Uterus (tissue), 3 donors: ENCODE measurements at regions not wholly inside any gene's neighbourhood (a gene's known extent, or its start where the extent isn't known, plus 50 kb on each side); places are given as distances from the start of the nearest gene placed in this dataset.
"Not testable (repeated sequence)": the region's sequence is repeated elsewhere in the genome, so short reads cannot be mapped to it uniquely, and the experiment has no call there.

Source experiments
- DNase-seq, 2 donors: peaks; one replicate each; pipeline ENCODE4 v3.0.0-alpha.2; 2019 to 2020
- H3K27ac ChIP-seq, 2 donors: fragments of 200-600 bp; sonication (generic); 1 replicate in 1 of 2; 2 replicates in 1 of 2; pipeline ENCODE4 v1.5.1; 2016 to 2018
- H3K27me3 ChIP-seq, 2 donors: fragments of 200-600 bp; sonication (generic); one replicate each; pipeline ENCODE4 v1.5.1; 2018 to 2019; ENCODE audit warnings: control low read depth in 1 of 2
- H3K36me3 ChIP-seq, 2 donors: fragments of 200-600 bp; sonication (generic); one replicate each; pipeline ENCODE4 v1.5.1; 2019; ENCODE audit warnings: control low read depth in 1 of 2
- H3K4me1 ChIP-seq, 2 donors: fragments of 200-600 bp; sonication (generic); one replicate each; pipeline ENCODE4 v1.5.1; 2018 to 2019; ENCODE audit warnings: control low read depth in 1 of 2
- H3K4me3 ChIP-seq, 2 donors: fragments of 200-600 bp; sonication (generic); 1 replicate in 1 of 2; 2 replicates in 1 of 2; pipeline ENCODE4 v1.5.1; 2018 to 2019; ENCODE audit warnings: mild to moderate bottlenecking in 1 of 2
- H3K9me3 ChIP-seq, 2 donors: fragments of 200-600 bp; sonication (generic); one replicate each; pipeline ENCODE4 v1.5.1; 2019; ENCODE audit warnings: control low read depth in 1 of 2
- CTCF ChIP-seq, 4 experiments: fragments of 200-600 bp in 2 of 4; fragments of 450-650 bp in 2 of 4; sonication (generic) in 2 of 4; IDR thresholded peaks; one replicate each; pipeline ENCODE4 v1.5.1; 2016 to 2019; ENCODE audit warnings: antibody characterized with exemption in 4 of 4, mild to moderate bottlenecking in 2 of 4, moderate library complexity in 1 of 4
- POLR2A ChIP-seq, 2 donors: fragments of 450-650 bp; IDR thresholded peaks; one replicate each; pipeline ENCODE4 v1.6.1; 2016; ENCODE audit warnings: antibody characterized with exemption in 2 of 2, mild to moderate bottlenecking in 1 of 2, moderate library complexity in 1 of 2
- intact Hi-C: fragments of 100-400 bp; cut with DNase I; formaldehyde crosslinking; loops from one replicate; pipeline ENCODE4 v1.15.1; 2023; ENCODE audit warnings: low total_unique reads
- donor health status: DM: yes; HTN: yes; CAD: no.

GRCh38 chr20:53774461-53775203 lies 181.0 kb upstream of the ZNF217 start:
- Histone ChIP-seq H3K4me1 (no peaks in the 10 kb centered on the region), H3K36me3 (no peaks in the 10 kb centered on the region), H3K4me3 (no peak overlapping the region), H3K9me3 (no peaks in the 10 kb centered on the region), H3K27ac (peak overlapping the region in 1 of 2 donors; percentile 43), H3K27me3 (no peaks in the 10 kb centered on the region)
- intact Hi-C loops: no loop called here
- TF ChIP-seq CTCF (IDR thresholded peaks at IDR 0.05) (no peak), POLR2A (IDR thresholded peaks at IDR 0.05) (no peak)
- DNase-seq: no peak

- no peaks in the 10 kb centered on the region for H3K27me3 ChIP-seq
- H3K9me3 ChIP-seq: no peaks in the 10 kb centered on the region
- H3K4me3 ChIP-seq: no peak overlapping the region
- no peaks in the 10 kb centered on the region for H3K36me3 ChIP-seq
- peak overlapping the region in 1 of 2 donors; percentile 43 for H3K27ac ChIP-seq
- DNase-seq: no peak
- TF ChIP-seq POLR2A (IDR thresholded peaks at IDR 0.05) (no peak), CTCF (IDR thresholded peaks at IDR 0.05) (no peak)
- intact Hi-C loops: no loop called here
- no peaks in the 10 kb centered on the region for H3K4me1 ChIP-seq
Measured at GRCh38 chr20:53773792-53774401, 180.3 kb upstream of the ZNF217 start.

GRCh38 chr20:53773066-53773791 lies 179.6 kb upstream of the ZNF217 start:
- intact Hi-C loops: not testable (repeated sequence)
- H3K27ac ChIP-seq: peak overlapping the region in 1 of 2 donors; percentile 43

GRCh38 chr20:53769041-53769440 lies 175.4 kb upstream of the ZNF217 start:
- intact Hi-C loops: no loop called here
- no peak for TF ChIP-seq POLR2A (IDR thresholded peaks at IDR 0.05)
- no peak for TF ChIP-seq CTCF (IDR thresholded peaks at IDR 0.05)
- H3K36me3 ChIP-seq: no peaks in the 10 kb centered on the region

More at GRCh38 chr20:53773066-53773791, 179.6 kb upstream of the ZNF217 start:
- DNase-seq, H3K4me1 ChIP-seq, H3K4me3 ChIP-seq, H3K9me3 ChIP-seq, H3K36me3 ChIP-seq, H3K27me3 ChIP-seq: not testable (repeated sequence)

GRCh38 chr20:53768329-53768728 lies 174.7 kb upstream of the ZNF217 start:
- intact Hi-C loops: no loop called here
- Histone ChIP-seq H3K4me1 (no peaks in the 10 kb centered on the region), H3K9me3 (no peaks in the 10 kb centered on the region), H3K27me3 (no peaks in the 10 kb centered on the region), H3K4me3 (no peak overlapping the region), H3K36me3 (no peaks in the 10 kb centered on the region), H3K27ac (no peak overlapping the region)
- no peak for TF ChIP-seq POLR2A (IDR thresholded peaks at IDR 0.05)
- TF ChIP-seq CTCF (IDR thresholded peaks at IDR 0.05): no peak
- no peak for DNase-seq

More at GRCh38 chr20:53769041-53769440, 175.4 kb upstream of the ZNF217 start:
- Histone ChIP-seq H3K9me3 (no peaks in the 10 kb centered on the region), H3K4me1 (no peaks in the 10 kb centered on the region), H3K27ac (no peak overlapping the region), H3K27me3 (no peaks in the 10 kb centered on the region), H3K4me3 (no peak overlapping the region)
- no peak for DNase-seq
